ENCODE measurements at regions not wholly inside any gene's neighbourhood (a gene's known extent, or its start where the extent isn't known, plus 50 kb on each side); places are given as distances from the start of the nearest gene placed in this dataset.

GRCh38 chr16:80317116-80317515, 223.7 kb upstream of the DYNLRB2 start:
- no peaks in the 10 kb centered on the region for H3K9me3 ChIP-seq
- intact Hi-C loops (cut with DNase I): no loop called here

GRCh38 chr16:80314042-80314441, 226.8 kb upstream of the DYNLRB2 start:
- no peak for DNase-seq (ENCODE audit: low spot score)
- TF ChIP-seq, protein P1, sequence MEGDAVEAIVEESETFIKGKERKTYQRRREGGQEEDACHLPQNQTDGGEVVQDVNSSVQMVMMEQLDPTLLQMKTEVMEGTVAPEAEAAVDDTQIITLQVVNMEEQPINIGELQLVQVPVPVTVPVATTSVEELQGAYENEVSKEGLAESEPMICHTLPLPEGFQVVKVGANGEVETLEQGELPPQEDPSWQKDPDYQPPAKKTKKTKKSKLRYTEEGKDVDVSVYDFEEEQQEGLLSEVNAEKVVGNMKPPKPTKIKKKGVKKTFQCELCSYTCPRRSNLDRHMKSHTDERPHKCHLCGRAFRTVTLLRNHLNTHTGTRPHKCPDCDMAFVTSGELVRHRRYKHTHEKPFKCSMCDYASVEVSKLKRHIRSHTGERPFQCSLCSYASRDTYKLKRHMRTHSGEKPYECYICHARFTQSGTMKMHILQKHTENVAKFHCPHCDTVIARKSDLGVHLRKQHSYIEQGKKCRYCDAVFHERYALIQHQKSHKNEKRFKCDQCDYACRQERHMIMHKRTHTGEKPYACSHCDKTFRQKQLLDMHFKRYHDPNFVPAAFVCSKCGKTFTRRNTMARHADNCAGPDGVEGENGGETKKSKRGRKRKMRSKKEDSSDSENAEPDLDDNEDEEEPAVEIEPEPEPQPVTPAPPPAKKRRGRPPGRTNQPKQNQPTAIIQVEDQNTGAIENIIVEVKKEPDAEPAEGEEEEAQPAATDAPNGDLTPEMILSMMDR (IDR thresholded peaks at IDR 0.05): no peak
- TF ChIP-seq POLR2A (IDR thresholded peaks at IDR 0.05): no peak
- no peak for TF ChIP-seq POLR2AphosphoS5 (IDR thresholded peaks at IDR 0.05)
- Histone ChIP-seq H3K4me1 (replicated peaks) (no peaks in the 10 kb centered on the region), H3K36me3 (no peaks in the 10 kb centered on the region), H3K27me3 (replicated peaks; ENCODE audit: insufficient read depth) (no peaks in the 10 kb centered on the region), H3K4me3 (no peak overlapping the region), H3K9me3 (no peaks in the 10 kb centered on the region), H3K27ac (no peak overlapping the region)
- intact Hi-C loops (cut with DNase I): no loop called here
- 70% methylated on average over 4 of the region's 4 CpGs for WGBS

More at GRCh38 chr16:80317116-80317515, 223.7 kb upstream of the DYNLRB2 start:
- Histone ChIP-seq H3K27ac (no peak overlapping the region), H3K4me3 (no peak overlapping the region), H3K4me1 (replicated peaks) (no peaks in the 10 kb centered on the region), H3K36me3 (no peaks in the 10 kb centered on the region), H3K27me3 (replicated peaks; ENCODE audit: insufficient read depth) (no peaks in the 10 kb centered on the region)
- no peak for DNase-seq (ENCODE audit: low spot score)
- TF ChIP-seq POLR2AphosphoS5 (IDR thresholded peaks at IDR 0.05): no peak
- TF ChIP-seq, protein P1 (IDR thresholded peaks at IDR 0.05): no peak
- TF ChIP-seq POLR2A (IDR thresholded peaks at IDR 0.05): no peak
- WGBS: 78% methylated on average over 10 of the region's 10 CpGs

GRCh38 chr16:80309178-80309577, 231.6 kb upstream of the DYNLRB2 start:
- TF ChIP-seq POLR2AphosphoS5 (IDR thresholded peaks at IDR 0.05) (no peak), POLR2A (IDR thresholded peaks at IDR 0.05) (no peak)
- Histone ChIP-seq H3K27ac (no peak overlapping the region), H3K27me3 (replicated peaks; ENCODE audit: insufficient read depth) (no peaks in the 10 kb centered on the region), H3K36me3 (no peaks in the 10 kb centered on the region), H3K4me3 (no peak overlapping the region), H3K9me3 (no peaks in the 10 kb centered on the region), H3K4me1 (replicated peaks) (no peaks in the 10 kb centered on the region)
- no peak for DNase-seq (ENCODE audit: low spot score)
- 84% methylated on average over 3 of the region's 3 CpGs for WGBS
- intact Hi-C loops (cut with DNase I): no loop called here

DNA sequence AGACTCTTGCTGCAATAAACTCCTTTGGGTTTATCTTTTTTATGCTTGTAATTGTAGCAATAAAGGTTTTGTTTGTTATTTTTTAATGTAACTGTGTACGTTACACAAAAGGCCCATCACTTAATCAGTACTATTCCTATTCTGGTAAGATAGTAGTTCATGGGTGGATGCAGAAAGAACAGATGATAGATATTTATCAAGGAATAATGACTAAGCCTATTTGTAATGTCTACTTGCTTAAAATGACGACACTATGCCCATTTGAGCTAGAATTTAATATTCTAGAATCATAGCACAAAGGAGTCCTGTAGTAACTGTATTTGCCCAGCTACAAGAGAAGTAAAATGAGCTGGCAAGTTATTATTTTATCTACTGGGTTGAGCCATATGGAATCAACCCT, 235.4 kb upstream of the DYNLRB2 start:
- WGBS: 89% methylated on average over 2 of the region's 2 CpGs
- H3K9me3 ChIP-seq: no peaks in the 10 kb centered on the region
- intact Hi-C loops (cut with DNase I): no loop called here
- H3K27me3 ChIP-seq (replicated peaks; ENCODE audit: insufficient read depth): no peaks in the 10 kb centered on the region
- TF ChIP-seq, protein P1 (IDR thresholded peaks at IDR 0.05): no peak
- no peak for TF ChIP-seq POLR2A (IDR thresholded peaks at IDR 0.05)
- no peak for DNase-seq (ENCODE audit: low spot score)
- H3K4me3 ChIP-seq: no peak overlapping the region
- H3K27ac ChIP-seq: no peak overlapping the region
- no peaks in the 10 kb centered on the region for H3K4me1 ChIP-seq (replicated peaks)
- H3K36me3 ChIP-seq: no peaks in the 10 kb centered on the region

DNA sequence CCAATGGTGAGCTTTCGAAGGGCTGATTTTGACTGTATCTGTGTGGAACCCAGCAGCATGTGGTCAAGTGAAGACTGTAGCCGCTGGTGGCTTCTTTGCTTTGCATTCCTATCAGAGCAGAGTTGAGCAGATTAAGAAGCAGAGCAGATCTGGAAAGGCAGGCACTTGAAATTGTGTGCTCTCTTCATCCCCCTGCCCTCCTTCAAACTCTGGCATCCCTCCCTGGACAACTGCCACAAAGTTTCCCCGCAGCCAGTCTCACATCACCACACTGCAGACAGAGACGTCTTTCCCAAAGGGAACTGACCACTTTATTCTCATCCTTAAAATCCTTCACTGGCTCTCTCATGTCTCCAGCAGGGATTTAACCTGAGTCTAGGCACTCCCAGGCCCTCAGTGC, 237.1 kb upstream of the DYNLRB2 start:
- no peak for DNase-seq (ENCODE audit: low spot score)
- intact Hi-C loops (cut with DNase I): no loop called here
- no peaks in the 10 kb centered on the region for H3K9me3 ChIP-seq
- H3K27ac ChIP-seq: no peak overlapping the region
- H3K36me3 ChIP-seq: no peaks in the 10 kb centered on the region
- no peaks in the 10 kb centered on the region for H3K27me3 ChIP-seq (replicated peaks; ENCODE audit: insufficient read depth)
- TF ChIP-seq POLR2A (IDR thresholded peaks at IDR 0.05) (no peak), POLR2AphosphoS5 (IDR thresholded peaks at IDR 0.05) (no peak)
- TF ChIP-seq, protein P1 (IDR thresholded peaks at IDR 0.05): no peak
- WGBS: 52% methylated on average over 4 of the region's 4 CpGs
- H3K4me3 ChIP-seq: no peak overlapping the region
- H3K4me1 ChIP-seq (replicated peaks): no peaks in the 10 kb centered on the region
